ENCODE measurements at regions not wholly inside any gene's neighbourhood (a gene's known extent, or its start where the extent isn't known, plus 50 kb on each side); places are given as distances from the start of the nearest gene placed in this dataset.

- H3K27ac ChIP-seq = no peak overlapping the region
- no peak overlapping the region for H3K4me2 ChIP-seq
- no peak for TF ChIP-seq ZFP36 (IDR thresholded peaks at IDR 0.05; ENCODE audit: borderline replicate concordance, partially characterized antibody)
- no peak for TF ChIP-seq NR3C1 (IDR thresholded peaks at IDR 0.05)
- 0 out of 2 replicates have a peak, but pooled peaks have one; percentile 4 for TF ChIP-seq ZC3H11A (IDR thresholded peaks at IDR 0.05)
- TF ChIP-seq HOXB13 (CRISPR knock-in tag; IDR thresholded peaks at IDR 0.05; ENCODE audit: low read depth) = no peak
- TF ChIP-seq MAZ (IDR thresholded peaks at IDR 0.05; ENCODE audit: borderline replicate concordance, low read depth, low read length) = no peak
- no peak for TF ChIP-seq HEYL (CRISPR knock-in tag; IDR thresholded peaks at IDR 0.05)
- no peak for TF ChIP-seq HOXA7 (CRISPR knock-in tag; IDR thresholded peaks at IDR 0.05)
- no peak for TF ChIP-seq FOSB (CRISPR knock-in tag; IDR thresholded peaks at IDR 0.05)
- TF ChIP-seq CHD2 (IDR thresholded peaks at IDR 0.05; ENCODE audit: low read length, partially characterized antibody) = no peak
- 23% methylated on average over 7 of the region's 7 CpGs for WGBS (ENCODE audit: missing lambda C conversion rate)
- ChIA-PET CTCF (no interaction called here), POLR2A (no interaction called here)
- no peak overlapping the region for H3K4me3 ChIP-seq
- no peaks in the 10 kb centered on the region for H3K4me1 ChIP-seq
- ATAC-seq (no peak), DNase-seq (ENCODE audit: low read depth in 1 of 2, low spot score in 1 of 2) (no peak), FAIRE-seq (no peak)
- no peaks in the 10 kb centered on the region for H3K9me3 ChIP-seq
Measured at GRCh38 chr9:18410983-18411382, 63.0 kb upstream of the ADAMTSL1 start.

DNA sequence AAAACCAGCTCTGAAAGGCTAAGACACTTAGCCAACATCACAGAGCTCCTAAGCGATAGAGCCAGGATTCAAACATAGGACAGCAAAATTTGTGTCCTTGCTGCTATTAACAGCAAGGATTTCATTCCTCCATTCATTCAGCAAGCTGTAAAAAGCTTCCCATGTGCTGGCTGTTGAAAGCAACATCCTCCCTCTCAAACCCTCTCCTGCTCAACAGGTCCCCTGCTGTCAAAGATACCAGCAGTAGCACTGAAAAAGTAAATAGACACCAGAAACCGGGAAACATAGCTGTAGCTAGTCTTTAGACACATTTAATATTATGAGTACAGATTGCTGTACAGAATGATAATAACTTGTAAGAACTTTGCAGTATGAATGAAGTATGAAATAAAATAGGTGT is 52.6 kb upstream of the ADAMTSL1 start:
- WGBS (ENCODE audit: missing lambda C conversion rate) = 36% methylated on average over 2 of the region's 2 CpGs
- Histone ChIP-seq H3K4me1 (no peaks in the 10 kb centered on the region), H3K9me3 (no peaks in the 10 kb centered on the region), H3K4me3 (no peak overlapping the region), H3K27ac (no peak overlapping the region), H3K4me2 (no peak overlapping the region)
- ATAC-seq (no peak), FAIRE-seq (no peak), DNase-seq (ENCODE audit: low read depth in 1 of 2, low spot score in 1 of 2) (no peak)
- ChIA-PET CTCF (interaction anchor here (0.5 to 1.4 kb wide), 5 partner anchors 21 to 1101 kb away, joined by 3 to 8 read pairs (median 3); no protein-coding TSS in a partner anchor), POLR2A (no interaction called here)
- TF ChIP-seq MYC (IDR thresholded peaks at IDR 0.05; ENCODE audit: borderline replicate concordance, low read length) (no peak), FOXS1 (CRISPR knock-in tag; IDR thresholded peaks at IDR 0.05) (no peak), RNF2 (IDR thresholded peaks at IDR 0.05; ENCODE audit: borderline replicate concordance, low read depth) (no peak), HDAC2 (IDR thresholded peaks at IDR 0.05) (no peak)

- no peak for TF ChIP-seq HDAC2 (IDR thresholded peaks at IDR 0.05)
- TF ChIP-seq REST (IDR thresholded peaks at IDR 0.05) = no peak
- TF ChIP-seq HOXB5 (CRISPR knock-in tag; IDR thresholded peaks at IDR 0.05) = no peak
- no peak for TF ChIP-seq CTCF (IDR thresholded peaks at IDR 0.05)
- TF ChIP-seq POLR2AphosphoS2 (conservative IDR thresholded peaks at IDR 0.05; ENCODE audit: low read length) = no peak
- no peak for TF ChIP-seq RNF2 (IDR thresholded peaks at IDR 0.05; ENCODE audit: borderline replicate concordance, low read depth)
- TF ChIP-seq KDM5A (IDR thresholded peaks at IDR 0.05) = no peak
- TF ChIP-seq HES2 (IDR thresholded peaks at IDR 0.05) = no peak
- ChIA-PET CTCF (no interaction called here), POLR2A (no interaction called here)
- Histone ChIP-seq H3K4me3 (no peak overlapping the region), H3K4me2 (no peak overlapping the region), H3K9me3 (no peaks in the 10 kb centered on the region), H3K27ac (no peak overlapping the region), H3K4me1 (no peaks in the 10 kb centered on the region)
- no peak for DNase-seq (ENCODE audit: low read depth in 1 of 2, low spot score in 1 of 2)
- ATAC-seq = no peak
- no peak for FAIRE-seq
- WGBS (ENCODE audit: missing lambda C conversion rate) = 49% methylated on average over 8 of the region's 8 CpGs
Measured at GRCh38 chr9:18422296-18423036, 51.5 kb upstream of the ADAMTSL1 start.

All from A549 (cell line).